Upper lobe of right lung (tissue), 1 donor: ENCODE measurements at regions not wholly inside any gene's neighbourhood (a gene's known extent, or its start where the extent isn't known, plus 50 kb on each side); places are given as distances from the start of the nearest gene placed in this dataset.

Source experiments
- ATAC-seq: fragments of 200-7000 bp; cut with Tn5 transposase; one replicate; pipeline ENCODE4 v1.9.1; 2020; ENCODE audit warnings: mild to moderate bottlenecking, moderate library complexity
- DNase-seq: peaks from one replicate; pipeline ENCODE4 v3.0.0-alpha.2; 2020
- H3K27ac ChIP-seq: fragments of 200-600 bp; one replicate; pipeline ENCODE4 v1.8.0; 2022
- H3K27me3 ChIP-seq: fragments of 200-600 bp; one replicate; pipeline ENCODE4 v1.8.0; 2022; ENCODE audit warnings: mild to moderate bottlenecking
- H3K36me3 ChIP-seq: fragments of 200-600 bp; one replicate; pipeline ENCODE4 v1.8.0; 2022
- H3K4me1 ChIP-seq: fragments of 200-600 bp; one replicate; pipeline ENCODE4 v1.8.0; 2022
- H3K4me3 ChIP-seq: fragments of 200-600 bp; one replicate; pipeline ENCODE4 v1.8.0; 2022; ENCODE audit warnings: mild to moderate bottlenecking
- H3K9me3 ChIP-seq: fragments of 200-600 bp; one replicate; pipeline ENCODE4 v1.8.0; 2022
- CTCF ChIP-seq: fragments of 200-600 bp; IDR thresholded peaks from one replicate; pipeline ENCODE4 v1.8.0; 2022; ENCODE audit warnings: antibody characterized with exemption
- intact Hi-C: fragments of 100-400 bp; cut with DNase I; formaldehyde crosslinking; loops from one replicate; pipeline ENCODE4 v1.11.0; 2022
- donor health status: DM: no; HTN: yes; CAD: no; lungs with severe emphysema.

GRCh38 chr5:96605144-96605837 is 56.9 kb upstream of the CAST start:
- no peaks in the 10 kb centered on the region for H3K9me3 ChIP-seq
- intact Hi-C loops: loop anchor here (10.0 kb wide), 2 partner anchors 260 to 750 kb away; no protein-coding TSS in a partner anchor
- no peak overlapping the region for H3K27ac ChIP-seq
- H3K4me3 ChIP-seq: no peak overlapping the region
- no peaks in the 10 kb centered on the region for H3K4me1 ChIP-seq
- ATAC-seq (no peak), DNase-seq (no peak)
- no peaks in the 10 kb centered on the region for H3K27me3 ChIP-seq
- no peak for TF ChIP-seq CTCF
- no peaks in the 10 kb centered on the region for H3K36me3 ChIP-seq

GRCh38 chr5:96609369-96609768 is 52.8 kb upstream of the CAST start:
- Histone ChIP-seq H3K27me3 (no peaks in the 10 kb centered on the region), H3K36me3 (no peaks in the 10 kb centered on the region), H3K9me3 (no peaks in the 10 kb centered on the region), H3K4me3 (no peak overlapping the region), H3K27ac (no peak overlapping the region), H3K4me1 (peaks cover 5% of the 10 kb centered on the region)
- no peak for TF ChIP-seq CTCF
- intact Hi-C loops: loop anchor here (10.0 kb wide), 2 partner anchors 265 to 755 kb away; no protein-coding TSS in a partner anchor
- ATAC-seq (no peak), DNase-seq (no peak)

GRCh38 chr5:96610747-96611146 is 51.4 kb upstream of the CAST start:
- H3K36me3 ChIP-seq: no peaks in the 10 kb centered on the region
- peaks cover 12% of the 10 kb centered on the region for H3K4me1 ChIP-seq
- no peak for TF ChIP-seq CTCF
- H3K27ac ChIP-seq: no peak overlapping the region
- no peaks in the 10 kb centered on the region for H3K27me3 ChIP-seq
- DNase-seq: no peak
- intact Hi-C loops: loop anchor here (10.0 kb wide), 1 partner anchor 74 kb away; no protein-coding TSS in a partner anchor
- no peak overlapping the region for H3K4me3 ChIP-seq
- no peaks in the 10 kb centered on the region for H3K9me3 ChIP-seq
- ATAC-seq: no peak

GRCh38 chr5:96611946-96612345 is 50.2 kb upstream of the CAST start:
- Histone ChIP-seq H3K4me3 (no peak overlapping the region), H3K9me3 (no peaks in the 10 kb centered on the region), H3K27me3 (no peaks in the 10 kb centered on the region), H3K4me1 (peaks cover 12% of the 10 kb centered on the region), H3K27ac (no peak overlapping the region), H3K36me3 (no peaks in the 10 kb centered on the region)
- ATAC-seq: no peak
- intact Hi-C loops: loop anchor here (10.0 kb wide), 1 partner anchor 73 kb away; no protein-coding TSS in a partner anchor
- DNase-seq: no peak
- no peak for TF ChIP-seq CTCF
